ENCODE measurements at regions not wholly inside any gene's neighbourhood (a gene's known extent, or its start where the extent isn't known, plus 50 kb on each side); places are given as distances from the start of the nearest gene placed in this dataset.

GRCh38 chr11:130694488-130695045 is 221.7 kb downstream of the SNX19 start:
- H3K36me3 ChIP-seq = no peaks in the 10 kb centered on the region
- no peak overlapping the region for H3K4me3 ChIP-seq
- H3K27ac ChIP-seq = no peak overlapping the region
- no peaks in the 10 kb centered on the region for H3K4me1 ChIP-seq
- no peaks in the 10 kb centered on the region for H3K27me3 ChIP-seq (replicated peaks in 1 of 7)
- DNase-seq = no peak
- no peak for TF ChIP-seq POLR2A (IDR thresholded peaks at IDR 0.05)
- TF ChIP-seq POLR2AphosphoS5 (IDR thresholded peaks at IDR 0.05) = no peak
- WGBS, 5 donors = 67 to 86% (median 76%) methylated on average over 5 of the region's 5 CpGs
- H3K9me3 ChIP-seq = no peaks in the 10 kb centered on the region
- intact Hi-C loops (cut with DNase I; ENCODE audit: low total_unique reads) = no loop called here

- no peak overlapping the region for H3K4me3 ChIP-seq
- no peaks in the 10 kb centered on the region for H3K36me3 ChIP-seq
- no peak for TF ChIP-seq POLR2A (IDR thresholded peaks at IDR 0.05)
- H3K9me3 ChIP-seq = no peaks in the 10 kb centered on the region
- H3K27ac ChIP-seq = no peak overlapping the region
- H3K4me1 ChIP-seq = no peaks in the 10 kb centered on the region
- no peaks in the 10 kb centered on the region for H3K27me3 ChIP-seq (replicated peaks in 1 of 7)
- intact Hi-C loops (cut with DNase I; ENCODE audit: low total_unique reads) = no loop called here
- no peak for DNase-seq
- 74 to 81% (median 76%) methylated on average over 10 of the region's 10 CpGs for WGBS, 5 donors
Observed at GRCh38 chr11:130698174-130698573, 218.1 kb downstream of the SNX19 start.

- H3K9me3 ChIP-seq = no peaks in the 10 kb centered on the region
- H3K4me1 ChIP-seq = no peaks in the 10 kb centered on the region
- 84 to 94% (median 91%) methylated on average over 7 of the region's 7 CpGs for WGBS, 5 donors
- H3K27me3 ChIP-seq (replicated peaks in 1 of 7) = peaks cover 0 to 4% (median 0%) of the 10 kb centered on the region in 7 donors
- H3K36me3 ChIP-seq = no peaks in the 10 kb centered on the region
- intact Hi-C loops (cut with DNase I; ENCODE audit: low total_unique reads) = no loop called here
- no peak overlapping the region for H3K27ac ChIP-seq
- no peak for TF ChIP-seq POLR2A (IDR thresholded peaks at IDR 0.05)
- no peak for TF ChIP-seq CTCF (IDR thresholded peaks at IDR 0.05 in 8 of 11, conservative IDR thresholded peaks at IDR 0.05 in 3 of 11)
- no peak for TF ChIP-seq POLR2AphosphoS5 (IDR thresholded peaks at IDR 0.05)
- DNase-seq = no peak
- H3K4me3 ChIP-seq = no peak overlapping the region
Observed at GRCh38 chr11:130699561-130699960, 216.7 kb downstream of the SNX19 start.

DNA sequence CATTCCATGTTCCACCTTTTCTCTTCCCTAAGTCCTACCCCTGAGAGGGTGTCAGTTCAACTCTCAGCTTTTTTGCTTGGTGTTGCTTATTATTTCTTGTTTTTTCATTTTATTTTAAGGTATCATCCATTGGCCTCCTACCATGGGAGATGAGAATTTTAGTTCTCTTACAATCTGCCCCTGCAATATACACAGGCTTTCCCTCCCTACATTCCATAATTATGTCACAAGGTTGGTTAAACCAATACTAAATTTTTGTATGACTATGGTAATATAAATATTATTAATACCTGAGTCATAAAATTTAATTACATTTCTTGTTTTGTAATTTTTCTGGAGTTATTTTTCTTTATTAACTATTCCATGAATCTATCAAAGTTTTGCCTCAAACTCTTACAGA is 216.2 kb downstream of the SNX19 start:
- no peaks in the 10 kb centered on the region for H3K36me3 ChIP-seq
- DNase-seq = no peak
- no peak overlapping the region for H3K4me3 ChIP-seq
- H3K9me3 ChIP-seq = no peaks in the 10 kb centered on the region
- intact Hi-C loops (cut with DNase I; ENCODE audit: low total_unique reads) = no loop called here
- H3K27ac ChIP-seq = no peak overlapping the region
- no peaks in the 10 kb centered on the region for H3K4me1 ChIP-seq
- H3K27me3 ChIP-seq (replicated peaks in 1 of 7) = peaks cover 0 to 4% (median 0%) of the 10 kb centered on the region in 7 donors
- TF ChIP-seq POLR2AphosphoS5 (IDR thresholded peaks at IDR 0.05) = no peak
- no peak for TF ChIP-seq POLR2A (IDR thresholded peaks at IDR 0.05)
- TF ChIP-seq CTCF (IDR thresholded peaks at IDR 0.05 in 8 of 11, conservative IDR thresholded peaks at IDR 0.05 in 3 of 11) = no peak

DNA sequence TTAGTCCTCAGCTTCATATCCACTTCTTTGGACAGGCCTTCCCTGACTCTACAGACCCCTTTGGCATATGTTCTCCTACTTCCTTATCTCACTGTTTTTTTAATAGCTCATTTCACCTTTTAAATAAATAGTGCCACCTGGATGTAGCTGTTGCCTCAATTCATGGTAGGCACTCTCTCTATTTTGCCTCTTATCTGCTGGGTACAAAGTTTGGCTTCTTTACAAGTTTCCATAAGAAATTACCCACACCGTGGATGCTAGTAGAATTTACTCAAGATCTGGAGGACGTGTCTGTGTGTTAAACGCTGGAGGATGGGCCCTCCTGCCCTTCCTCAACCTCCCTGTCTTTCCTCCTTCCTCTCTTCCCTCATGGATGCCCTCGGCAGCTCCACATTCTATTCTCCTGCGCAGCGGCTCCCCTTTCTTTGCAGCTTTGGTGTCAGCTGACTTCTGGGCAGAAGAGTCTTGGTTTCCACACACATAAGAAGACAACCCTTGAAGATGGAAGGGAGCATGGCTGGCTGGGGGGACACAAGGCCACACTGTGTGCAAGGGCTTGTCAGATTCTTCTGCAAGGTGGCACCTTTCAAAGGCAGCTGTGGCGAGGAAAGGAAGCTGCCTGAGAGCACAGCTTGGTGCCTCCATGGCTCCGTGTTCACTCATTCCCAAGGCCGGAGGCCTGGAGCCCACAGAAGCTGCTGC is 212.6 kb downstream of the SNX19 start:
- 81 to 91% (median 88%) methylated on average over 9 of the region's 9 CpGs for WGBS, 5 donors
- H3K36me3 ChIP-seq = no peaks in the 10 kb centered on the region
- H3K4me1 ChIP-seq = no peaks in the 10 kb centered on the region
- TF ChIP-seq POLR2AphosphoS5 (IDR thresholded peaks at IDR 0.05) = no peak
- no peak for TF ChIP-seq CTCF (IDR thresholded peaks at IDR 0.05 in 8 of 11, conservative IDR thresholded peaks at IDR 0.05 in 3 of 11)
- TF ChIP-seq POLR2A (IDR thresholded peaks at IDR 0.05) = no peak
- H3K27ac ChIP-seq = no peak overlapping the region
- H3K27me3 ChIP-seq (replicated peaks in 1 of 7) = peaks cover 0 to 11% (median 0%) of the 10 kb centered on the region in 7 donors
- H3K4me3 ChIP-seq = no peak overlapping the region
- no peak for DNase-seq
- no peaks in the 10 kb centered on the region for H3K9me3 ChIP-seq
- intact Hi-C loops (cut with DNase I; ENCODE audit: low total_unique reads) = no loop called here

Measured in spleen (tissue), 11 donors.